AG09319 (cell line): ENCODE measurements at regions not wholly inside any gene's neighbourhood (a gene's known extent, or its start where the extent isn't known, plus 50 kb on each side); places are given as distances from the start of the nearest gene placed in this dataset.

Experiments
- DNase-seq: peaks from one replicate; pipeline ENCODE4 v3.0.0-alpha.2; 2010; ENCODE audit warnings: low read depth; ENCODE audit errors: extremely low read depth
- CTCF ChIP-seq: IDR thresholded peaks from 2 replicates; pipeline ENCODE4 v1.5.1; 2011; ENCODE audit warnings: low read depth, mild to moderate bottlenecking, inconsistent platforms, low read length, moderate library complexity

GRCh38 chr11:76280151-76280881 is 74.0 kb upstream of the WNT11 start:
- DNase-seq, result no peak
- no peak for TF ChIP-seq CTCF

- TF ChIP-seq CTCF, result no peak
- DNase-seq, result no peak
Observed at GRCh38 chr11:76279646-76280045, 73.3 kb upstream of the WNT11 start.

GRCh38 chr11:76279038-76279437 is 72.7 kb upstream of the WNT11 start:
- no peak for TF ChIP-seq CTCF

GRCh38 chr11:76278526-76278925 is 72.2 kb upstream of the WNT11 start:
- DNase-seq, result no peak
- TF ChIP-seq CTCF, result no peak

More at GRCh38 chr11:76279038-76279437, 72.7 kb upstream of the WNT11 start:
- DNase-seq, result no peak

GRCh38 chr11:76277298-76278175 is 71.2 kb upstream of the WNT11 start:
- DNase-seq, result no peak
- no peak for TF ChIP-seq CTCF

- TF ChIP-seq CTCF, result no peak
- DNase-seq, result no peak
Observed at GRCh38 chr11:76276781-76277155, 70.5 kb upstream of the WNT11 start.

GRCh38 chr11:76276046-76276780 is 69.9 kb upstream of the WNT11 start:
- no peak for TF ChIP-seq CTCF

More at GRCh38 chr11:76276046-76276780, 69.9 kb upstream of the WNT11 start:
- no peak for DNase-seq
